WTC11 (cell line): ENCODE measurements at regions not wholly inside any gene's neighbourhood (a gene's known extent, or its start where the extent isn't known, plus 50 kb on each side); places are given as distances from the start of the nearest gene placed in this dataset.

Experiments
- CTCF ChIP-seq: fragments of 200-600 bp; IDR thresholded peaks from 2 replicates; pipeline ENCODE4 v1.8.0; 2022; ENCODE audit warnings: antibody characterized with exemption
- ELF4 ChIP-seq: sonication (generic); formaldehyde crosslinking; IDR thresholded peaks from 2 replicates; pipeline ENCODE4 v1.8.1; 2022; ENCODE audit warnings: low read depth, mild to moderate bottlenecking, moderate library complexity, missing genetic modification reagents
- IRF2 ChIP-seq: sonication (generic); formaldehyde crosslinking; IDR thresholded peaks from 2 replicates; pipeline ENCODE4 v1.8.0; 2022; ENCODE audit warnings: low read depth, missing genetic modification reagents, borderline replicate concordance
- MYBL2 ChIP-seq: sonication (generic); formaldehyde crosslinking; IDR thresholded peaks from 2 replicates; pipeline ENCODE4 v1.8.1; 2023; ENCODE audit warnings: mild to moderate bottlenecking, moderate library complexity, missing genetic modification reagents
- NR3C1 ChIP-seq: sonication (generic); formaldehyde crosslinking; conservative IDR thresholded peaks from 2 replicates; pipeline ENCODE4 v1.8.1; 2023; ENCODE audit warnings: low read depth, mild to moderate bottlenecking, missing genetic modification reagents
- OVOL2 ChIP-seq: fragments of 250-450 bp; sonication (Bioruptor Pico); IDR thresholded peaks from 2 replicates; pipeline ENCODE4 v1.9.0; 2021; ENCODE audit warnings: mild to moderate bottlenecking, borderline replicate concordance

DNA sequence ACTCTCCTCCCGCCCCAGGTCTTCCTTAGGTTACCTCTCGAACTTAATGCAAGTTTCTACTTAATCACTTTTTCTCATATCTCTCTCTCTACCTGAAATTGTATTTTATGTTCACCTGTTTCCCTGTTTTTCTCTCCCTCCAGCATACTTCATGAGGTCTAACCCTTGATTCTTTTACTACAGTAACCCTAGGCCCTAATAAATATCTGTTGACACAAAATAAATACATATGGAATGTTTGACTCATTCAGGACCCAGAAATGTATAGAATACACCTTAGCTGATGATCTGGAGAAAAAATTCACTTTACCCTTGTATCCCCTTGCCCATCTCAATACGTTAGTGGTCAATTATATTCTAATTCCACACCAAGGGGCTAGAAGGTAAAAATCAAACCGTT lies 250.9 kb upstream of the PTGER4 start:
- no peak for TF ChIP-seq NR3C1 (CRISPR knock-in tag)
- TF ChIP-seq CTCF = no peak
- TF ChIP-seq OVOL2 (CRISPR knock-in tag) = no peak
- no peak for TF ChIP-seq MYBL2 (CRISPR knock-in tag)
- TF ChIP-seq ELF4 (CRISPR knock-in tag) = no peak
- no peak for TF ChIP-seq IRF2 (CRISPR knock-in tag)
